ENCODE measurements at regions not wholly inside any gene's neighbourhood (a gene's known extent, or its start where the extent isn't known, plus 50 kb on each side); places are given as distances from the start of the nearest gene placed in this dataset.

DNA sequence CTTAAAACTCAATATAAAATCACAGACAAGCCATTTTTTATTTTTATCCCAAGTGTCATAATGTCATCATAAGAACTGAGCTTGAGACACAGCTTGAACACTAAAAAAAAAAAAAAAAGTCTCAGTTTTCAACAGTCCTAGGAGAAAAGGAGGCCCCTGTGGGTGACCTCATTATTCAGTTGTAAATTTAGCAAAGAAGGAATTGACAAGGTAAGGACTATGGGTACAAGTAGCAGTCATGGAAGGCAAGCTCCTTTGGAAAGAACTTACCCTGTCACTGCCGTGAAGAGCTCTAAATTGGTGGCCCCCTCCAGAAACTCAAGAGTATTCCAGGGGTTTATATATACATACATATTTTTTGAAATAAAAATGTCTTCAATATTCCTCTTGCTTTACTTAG is 864.4 kb upstream of the KCND2 start:
- no peaks in the 10 kb centered on the region for H3K36me3 Mint-ChIP-seq (ENCODE audit: low read depth)
- H3K9ac ChIP-seq (ENCODE audit: extremely low read depth, low read length, poor library complexity, severe bottlenecking) = no peak overlapping the region
- no peaks in the 10 kb centered on the region for H3K4me1 ChIP-seq (ENCODE audit: control insufficient read depth, insufficient read depth, low read length)
- H3K27me3 Mint-ChIP-seq (ENCODE audit: insufficient read depth) = no peaks in the 10 kb centered on the region
- no peak overlapping the region for H3K27ac Mint-ChIP-seq
- H3K9me3 ChIP-seq (ENCODE audit: control insufficient read depth, low read length) = no peaks in the 10 kb centered on the region
- H3K27ac ChIP-seq (ENCODE audit: low read depth, low read length) = no peak overlapping the region
- no peak overlapping the region for H3K4me3 ChIP-seq (ENCODE audit: low read length)
- 88% methylated on average over 1 of the region's 1 CpG; no CpG with 5 or more reads in 1 of the 2 experiments for WGBS, 2 experiments (ENCODE audit: insufficient coverage in 1 of 2, insufficient read length in 1 of 2)
- no peak overlapping the region for H3K4me3 Mint-ChIP-seq
- TF ChIP-seq, protein P1, sequence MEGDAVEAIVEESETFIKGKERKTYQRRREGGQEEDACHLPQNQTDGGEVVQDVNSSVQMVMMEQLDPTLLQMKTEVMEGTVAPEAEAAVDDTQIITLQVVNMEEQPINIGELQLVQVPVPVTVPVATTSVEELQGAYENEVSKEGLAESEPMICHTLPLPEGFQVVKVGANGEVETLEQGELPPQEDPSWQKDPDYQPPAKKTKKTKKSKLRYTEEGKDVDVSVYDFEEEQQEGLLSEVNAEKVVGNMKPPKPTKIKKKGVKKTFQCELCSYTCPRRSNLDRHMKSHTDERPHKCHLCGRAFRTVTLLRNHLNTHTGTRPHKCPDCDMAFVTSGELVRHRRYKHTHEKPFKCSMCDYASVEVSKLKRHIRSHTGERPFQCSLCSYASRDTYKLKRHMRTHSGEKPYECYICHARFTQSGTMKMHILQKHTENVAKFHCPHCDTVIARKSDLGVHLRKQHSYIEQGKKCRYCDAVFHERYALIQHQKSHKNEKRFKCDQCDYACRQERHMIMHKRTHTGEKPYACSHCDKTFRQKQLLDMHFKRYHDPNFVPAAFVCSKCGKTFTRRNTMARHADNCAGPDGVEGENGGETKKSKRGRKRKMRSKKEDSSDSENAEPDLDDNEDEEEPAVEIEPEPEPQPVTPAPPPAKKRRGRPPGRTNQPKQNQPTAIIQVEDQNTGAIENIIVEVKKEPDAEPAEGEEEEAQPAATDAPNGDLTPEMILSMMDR (conservative IDR thresholded peaks at IDR 0.05) = no peak
- H3K9me3 Mint-ChIP-seq = peaks cover 12% of the 10 kb centered on the region
- H3K4me1 Mint-ChIP-seq = no peaks in the 10 kb centered on the region
- DNase-seq = no peak
- H3K36me3 ChIP-seq (ENCODE audit: control insufficient read depth, insufficient read depth, low read length) = no peaks in the 10 kb centered on the region
- H3K27me3 ChIP-seq (ENCODE audit: control insufficient read depth, insufficient read depth, low read length, poor library complexity, severe bottlenecking) = no peaks in the 10 kb centered on the region

DNA sequence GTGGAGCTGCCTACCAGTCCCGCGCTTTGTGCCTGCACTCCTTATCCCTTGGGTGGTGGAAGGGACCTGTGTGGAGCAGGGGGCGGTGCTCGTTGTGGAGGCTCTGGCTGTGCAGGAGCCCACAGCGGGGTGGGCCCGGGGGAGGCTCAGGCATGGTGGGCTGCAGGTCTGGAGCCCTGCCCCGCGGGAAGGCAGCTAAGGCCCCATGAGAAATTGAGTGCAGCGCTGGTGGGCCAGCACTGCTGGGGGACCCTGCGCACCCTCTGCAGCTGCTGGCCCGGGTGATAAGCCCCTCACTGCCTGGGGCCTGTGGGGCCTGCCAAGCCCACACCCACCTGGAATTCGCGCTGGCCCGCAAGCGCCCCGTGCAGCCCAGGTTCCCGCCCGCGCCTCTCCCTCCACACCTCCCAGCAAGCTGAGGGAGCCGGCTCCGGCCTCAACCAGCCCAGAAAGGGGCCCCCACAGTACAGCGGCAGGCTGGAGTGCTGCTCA is 859.6 kb upstream of the KCND2 start:
- Histone ChIP-seq H3K4me1 (ENCODE audit: control insufficient read depth, insufficient read depth, low read length) (no peaks in the 10 kb centered on the region), H3K9ac (ENCODE audit: extremely low read depth, low read length, poor library complexity, severe bottlenecking) (no peak overlapping the region), H3K36me3 (ENCODE audit: control insufficient read depth, insufficient read depth, low read length) (no peaks in the 10 kb centered on the region), H3K9me3 (ENCODE audit: control insufficient read depth, low read length) (no peaks in the 10 kb centered on the region), H3K4me3 (ENCODE audit: low read length) (no peak overlapping the region), H3K27ac (ENCODE audit: low read depth, low read length) (no peak overlapping the region), H3K27me3 (ENCODE audit: control insufficient read depth, insufficient read depth, low read length, poor library complexity, severe bottlenecking) (no peaks in the 10 kb centered on the region)
- no peaks in the 10 kb centered on the region for H3K4me1 Mint-ChIP-seq
- H3K4me3 Mint-ChIP-seq = no peak overlapping the region
- peaks cover 14% of the 10 kb centered on the region for H3K9me3 Mint-ChIP-seq
- no peaks in the 10 kb centered on the region for H3K27me3 Mint-ChIP-seq (ENCODE audit: insufficient read depth)
- no peaks in the 10 kb centered on the region for H3K36me3 Mint-ChIP-seq (ENCODE audit: low read depth)
- TF ChIP-seq, protein P1 (conservative IDR thresholded peaks at IDR 0.05) = no peak
- 95 to 96% methylated on average over 7 to 22 of the region's 22 CpGs for WGBS, 2 experiments (ENCODE audit: insufficient coverage in 1 of 2, insufficient read length in 1 of 2)
- DNase-seq = no peak
- H3K27ac Mint-ChIP-seq = no peak overlapping the region

DNA sequence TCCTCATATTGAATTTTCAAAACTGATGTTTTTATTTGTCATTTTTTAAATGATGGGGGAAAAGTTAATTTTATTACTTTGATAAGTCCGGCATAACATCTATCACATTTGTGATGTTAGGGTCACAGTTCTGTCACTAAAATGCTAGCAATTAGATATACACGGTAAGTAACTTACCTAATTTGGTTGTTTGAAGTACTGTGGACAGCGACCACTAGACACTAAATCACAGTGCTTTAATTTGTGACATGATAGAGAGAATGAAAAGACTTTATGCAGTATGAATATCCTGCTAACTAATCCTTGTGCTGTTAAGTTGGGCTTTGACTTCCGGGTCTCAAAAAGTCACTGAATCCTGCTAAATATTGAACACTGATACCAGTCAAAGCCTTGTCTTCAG is 857.3 kb upstream of the KCND2 start:
- H3K36me3 ChIP-seq (ENCODE audit: control insufficient read depth, insufficient read depth, low read length) = no peaks in the 10 kb centered on the region
- DNase-seq = no peak
- no peaks in the 10 kb centered on the region for H3K4me1 ChIP-seq (ENCODE audit: control insufficient read depth, insufficient read depth, low read length)
- Mint-ChIP-seq H3K27ac (no peak overlapping the region), H3K4me3 (no peak overlapping the region), H3K27me3 (ENCODE audit: insufficient read depth) (no peaks in the 10 kb centered on the region), H3K36me3 (ENCODE audit: low read depth) (no peaks in the 10 kb centered on the region), H3K4me1 (no peaks in the 10 kb centered on the region), H3K9me3 (peaks cover 14% of the 10 kb centered on the region)
- H3K9me3 ChIP-seq (ENCODE audit: control insufficient read depth, low read length) = no peaks in the 10 kb centered on the region
- TF ChIP-seq, protein P1 (conservative IDR thresholded peaks at IDR 0.05) = no peak
- no peak overlapping the region for H3K9ac ChIP-seq (ENCODE audit: extremely low read depth, low read length, poor library complexity, severe bottlenecking)
- 71 to 93% methylated on average over 1 to 4 of the region's 4 CpGs for WGBS, 2 experiments (ENCODE audit: insufficient coverage in 1 of 2, insufficient read length in 1 of 2)
- H3K27me3 ChIP-seq (ENCODE audit: control insufficient read depth, insufficient read depth, low read length, poor library complexity, severe bottlenecking) = no peaks in the 10 kb centered on the region
- H3K4me3 ChIP-seq (ENCODE audit: low read length) = no peak overlapping the region
- H3K27ac ChIP-seq (ENCODE audit: low read depth, low read length) = no peak overlapping the region

Measured in endodermal cell (in vitro differentiated cells).